ENCODE measurements at regions not wholly inside any gene's neighbourhood (a gene's known extent, or its start where the extent isn't known, plus 50 kb on each side); places are given as distances from the start of the nearest gene placed in this dataset.

DNA sequence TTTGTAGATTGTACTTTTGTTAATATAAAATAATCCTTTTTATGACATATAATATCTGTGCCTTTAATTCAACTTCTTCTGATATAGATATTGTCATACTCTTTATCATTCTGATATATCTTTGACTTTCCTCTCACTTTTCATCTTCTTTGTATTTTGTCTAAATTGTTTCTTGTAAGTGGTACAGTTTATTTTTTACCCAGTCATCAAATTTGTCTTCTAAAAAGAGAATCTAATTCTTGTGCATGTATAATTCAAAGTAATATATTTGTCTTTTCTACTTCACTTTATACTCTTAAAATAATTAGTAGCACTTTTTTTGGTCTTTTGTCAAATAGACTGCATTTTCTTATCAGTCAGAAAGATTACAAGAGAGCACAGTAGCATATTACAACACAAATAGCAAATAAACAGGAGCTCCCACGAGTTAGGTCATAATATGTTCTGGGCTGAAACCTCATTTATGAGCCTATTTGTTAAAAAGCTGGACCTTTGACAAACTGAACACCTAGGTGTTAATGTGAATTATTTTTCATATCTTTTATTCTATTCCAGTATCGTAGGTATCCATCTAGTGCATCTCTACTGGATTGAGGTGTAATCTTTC is 379.7 kb upstream of the B3GALT2 start:
- TF ChIP-seq, protein P1, sequence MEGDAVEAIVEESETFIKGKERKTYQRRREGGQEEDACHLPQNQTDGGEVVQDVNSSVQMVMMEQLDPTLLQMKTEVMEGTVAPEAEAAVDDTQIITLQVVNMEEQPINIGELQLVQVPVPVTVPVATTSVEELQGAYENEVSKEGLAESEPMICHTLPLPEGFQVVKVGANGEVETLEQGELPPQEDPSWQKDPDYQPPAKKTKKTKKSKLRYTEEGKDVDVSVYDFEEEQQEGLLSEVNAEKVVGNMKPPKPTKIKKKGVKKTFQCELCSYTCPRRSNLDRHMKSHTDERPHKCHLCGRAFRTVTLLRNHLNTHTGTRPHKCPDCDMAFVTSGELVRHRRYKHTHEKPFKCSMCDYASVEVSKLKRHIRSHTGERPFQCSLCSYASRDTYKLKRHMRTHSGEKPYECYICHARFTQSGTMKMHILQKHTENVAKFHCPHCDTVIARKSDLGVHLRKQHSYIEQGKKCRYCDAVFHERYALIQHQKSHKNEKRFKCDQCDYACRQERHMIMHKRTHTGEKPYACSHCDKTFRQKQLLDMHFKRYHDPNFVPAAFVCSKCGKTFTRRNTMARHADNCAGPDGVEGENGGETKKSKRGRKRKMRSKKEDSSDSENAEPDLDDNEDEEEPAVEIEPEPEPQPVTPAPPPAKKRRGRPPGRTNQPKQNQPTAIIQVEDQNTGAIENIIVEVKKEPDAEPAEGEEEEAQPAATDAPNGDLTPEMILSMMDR (conservative IDR thresholded peaks at IDR 0.05): no peak
- TF ChIP-seq EZH2 (IDR thresholded peaks at IDR 0.05; ENCODE audit: low read depth): no peak

Measured in PC-9 (cell line).